Motor neuron (in vitro differentiated cells): ENCODE measurements at regions not wholly inside any gene's neighbourhood (a gene's known extent, or its start where the extent isn't known, plus 50 kb on each side); places are given as distances from the start of the nearest gene placed in this dataset.
"Not testable (repeated sequence)": the region's sequence is repeated elsewhere in the genome, so short reads cannot be mapped to it uniquely, and the experiment has no call there.

Experiments
- ATAC-seq, 8 experiments: fragments of 200-7000 bp; cut with Tn5 transposase; replicated peaks in 6 of 8; 2 replicates each; pipeline ENCODE4 v1.8.0; 2021; ENCODE audit warnings: mild to moderate bottlenecking in 8 of 8, moderate library complexity in 8 of 8
- H3K27ac ChIP-seq, 2 donors: fragments of 250-450 bp; sonication (Bioruptor Pico); 2 replicates each; pipeline ENCODE4 v1.9.0; 2021; ENCODE audit warnings: antibody characterized with exemption in 2 of 2, mild to moderate bottlenecking in 2 of 2, moderate library complexity in 1 of 2
- H3K4me1 ChIP-seq, 2 donors: fragments of 250-450 bp; sonication (Bioruptor Pico); replicated peaks in 1 of 2; 2 replicates each; pipeline ENCODE4 v1.6.1; 2021; ENCODE audit warnings: antibody characterized with exemption in 2 of 2, mild to moderate bottlenecking in 2 of 2, moderate library complexity in 1 of 2
- H3K4me3 ChIP-seq, 5 donors: fragments of 250-450 bp; sonication (Bioruptor Pico); 2 replicates each; pipeline ENCODE4 v1.9.0; 2021; ENCODE audit warnings: antibody characterized with exemption in 5 of 5, mild to moderate bottlenecking in 5 of 5, moderate library complexity in 4 of 5
- WGBS, 10 experiments: fragments of 450-650 bp; shearing (Covaris generic); methylation state at CpG; one replicate each; pipeline ENCODE4 v1.0.0; 2022; 5-methylcytosine and 5-hydroxymethylcytosine counted together
- in situ Hi-C, 9 experiments: fragments of 400-800 bp; cut with MboI; loops; one replicate each; pipeline ENCODE4 v1.15.0; 2021; ENCODE audit warnings: low sequenced_read_pairs in 9 of 9, low pct_unique_long_range_greater_than_20kb in 2 of 9; ENCODE audit not compliant: unreplicated experiment in 9 of 9

DNA sequence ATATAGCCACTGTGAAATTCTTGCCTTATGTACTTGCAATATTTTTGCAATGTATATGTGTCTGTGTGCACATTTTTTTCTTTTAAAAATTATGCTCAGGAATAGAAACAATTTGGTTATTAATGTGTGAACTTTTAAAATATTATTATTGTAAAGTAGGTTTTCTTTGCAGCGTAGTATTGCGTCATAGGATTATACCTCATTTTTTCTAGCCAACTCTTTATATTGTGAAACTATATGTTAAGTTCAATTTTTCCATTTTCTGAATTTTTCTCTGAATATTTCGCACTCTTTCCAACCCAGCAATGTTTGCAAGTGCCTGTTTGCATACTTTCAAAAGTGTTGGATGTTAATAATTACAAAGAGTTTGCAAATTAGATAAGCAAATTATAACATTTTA, 471.6 kb upstream of the LMO3 start:
- whole genome bisulfite sequencing, 10 experiments = 14 to 100% (median 85%) methylated on average over 1 to 3 of the region's 3 CpGs
- Histone ChIP-seq H3K4me1 (peaks cover 0 to 5% of the 10 kb centered on the region in 2 donors), H3K4me3 (no peak overlapping the region), H3K27ac (no peak overlapping the region)
- in situ Hi-C loops = no loop called here
- no peak for ATAC-seq

DNA sequence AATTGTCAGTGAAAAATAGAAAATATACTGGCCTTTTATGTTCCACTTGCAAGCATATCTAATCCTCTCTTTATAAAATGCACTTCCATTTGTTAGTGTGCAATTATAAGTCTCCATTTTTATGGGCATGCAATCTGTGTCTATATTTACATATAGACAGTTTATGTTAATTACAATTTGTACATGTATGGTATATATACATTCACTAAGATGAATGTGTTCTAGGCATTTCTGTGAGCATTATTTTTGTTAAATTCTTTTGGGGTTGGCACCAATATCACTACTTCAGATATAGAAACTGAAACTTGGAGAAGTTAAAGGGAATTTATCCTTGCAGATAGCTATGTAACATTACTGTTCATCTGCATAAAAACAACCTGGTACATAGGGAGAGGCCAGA, 470.8 kb upstream of the LMO3 start:
- H3K27ac ChIP-seq = no peak overlapping the region
- H3K4me3 ChIP-seq = no peak overlapping the region
- ATAC-seq = peak in 1 of 8 experiments; percentile 62
- peaks cover 0 to 5% of the 10 kb centered on the region in 2 donors for H3K4me1 ChIP-seq
- in situ Hi-C loops = no loop called here

DNA sequence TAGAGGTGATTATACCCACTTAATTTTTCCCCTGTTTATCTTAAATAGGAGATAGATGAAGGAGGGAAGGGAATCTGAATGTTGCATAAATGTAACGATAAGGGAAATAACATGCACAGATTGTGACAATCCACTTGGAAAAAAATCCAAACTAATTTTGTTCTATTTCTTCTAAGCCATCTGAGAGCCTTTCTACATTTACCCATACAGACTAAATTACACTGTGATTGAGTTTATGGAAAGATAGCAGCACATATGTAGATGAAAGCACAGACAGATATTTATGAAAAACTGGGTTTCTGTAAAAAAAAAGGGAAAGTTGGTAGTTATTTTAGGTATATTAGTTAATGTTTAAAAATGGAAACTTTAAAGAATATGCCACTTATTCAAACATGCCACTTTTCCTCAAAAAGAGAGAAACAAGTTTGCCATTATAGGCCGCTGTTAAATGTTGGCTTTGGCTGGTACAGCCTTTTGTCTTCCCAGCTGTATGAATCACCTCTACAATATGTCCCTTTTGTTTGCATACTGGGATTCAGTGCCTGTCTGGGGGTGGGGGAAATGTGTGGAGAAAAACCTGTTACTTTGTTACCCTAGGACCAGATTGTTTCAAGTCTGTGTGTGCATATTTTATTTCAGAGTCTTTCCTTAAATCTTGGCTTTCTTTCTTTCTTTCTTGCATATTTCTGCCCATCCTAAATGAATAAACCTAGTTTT, 470.2 kb upstream of the LMO3 start:
- WGBS, 10 experiments = 0 to 93% (median 60%) methylated on average over 1 to 2 of the region's 2 CpGs
- peaks cover 0 to 5% of the 10 kb centered on the region in 2 donors for H3K4me1 ChIP-seq
- in situ Hi-C loops = no loop called here
- no peak overlapping the region for H3K4me3 ChIP-seq
- no peak overlapping the region for H3K27ac ChIP-seq
- ATAC-seq = peak in 6 of 8 experiments; percentile 57 to 87 (median 66)

DNA sequence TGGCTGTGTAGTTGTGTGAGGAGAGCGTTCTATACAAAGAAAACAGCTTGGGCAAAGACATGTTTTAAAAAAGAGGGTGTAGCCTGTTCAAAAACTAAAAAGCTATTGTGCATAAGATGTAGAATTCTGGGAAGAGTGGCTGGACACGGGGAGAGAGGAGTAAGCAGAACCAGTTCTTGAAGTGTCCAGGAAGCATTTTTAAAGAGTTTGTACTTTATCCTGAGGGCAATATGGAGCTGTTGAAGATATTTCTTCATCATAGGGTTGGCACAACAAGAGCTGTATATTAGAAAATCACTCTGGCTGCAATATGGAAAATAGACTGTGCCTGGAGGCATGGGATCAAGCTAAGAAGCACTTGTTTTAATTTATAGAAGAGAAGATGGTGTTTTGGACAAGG, 458.9 kb upstream of the LMO3 start:
- no peaks in the 10 kb centered on the region for H3K4me1 ChIP-seq
- H3K27ac ChIP-seq = no peak overlapping the region
- H3K4me3 ChIP-seq = no peak overlapping the region
- WGBS, 10 experiments = 0 to 94% (median 70%) methylated on average over 1 to 2 of the region's 2 CpGs; no CpG with 5 or more reads in 2 of the 10 experiments
- in situ Hi-C loops = no loop called here
- peak in 1 of 8 experiments; percentile 71 for ATAC-seq

DNA sequence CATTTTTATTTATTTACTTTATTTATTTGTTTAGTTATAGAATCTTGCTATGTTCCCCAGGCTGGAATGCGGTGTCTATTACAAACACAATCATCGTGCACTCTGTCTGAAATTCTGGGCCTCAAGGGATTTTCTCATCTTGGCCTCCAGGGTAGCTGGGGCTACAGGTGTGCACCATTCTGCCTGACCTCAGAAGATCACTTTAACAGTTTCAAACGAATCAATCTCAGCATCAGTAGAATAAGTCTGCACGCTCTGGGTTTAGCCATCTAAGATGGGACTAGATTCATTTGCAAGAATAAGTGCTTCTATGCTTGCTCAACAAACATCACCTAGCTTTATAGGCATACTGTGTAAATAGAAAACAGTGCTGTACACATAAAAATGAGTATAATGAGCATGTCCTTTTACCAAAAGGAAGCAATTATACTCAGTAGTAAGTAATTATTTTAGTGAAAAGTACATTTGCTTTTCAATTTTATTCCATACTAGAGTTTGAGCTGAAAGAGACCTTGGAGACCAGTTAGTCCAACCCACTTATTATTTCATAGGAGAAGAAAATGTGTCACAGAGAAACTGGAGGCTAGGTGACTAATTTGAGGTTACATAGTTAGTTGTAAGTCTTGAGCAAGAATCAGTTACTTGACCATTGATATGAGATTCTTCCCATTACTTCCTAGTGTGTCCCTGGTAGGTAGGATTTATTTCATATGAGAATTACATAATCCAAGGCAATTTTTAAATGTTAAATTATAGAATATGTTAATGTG, 456.5 kb upstream of the LMO3 start:
- no peak overlapping the region for H3K27ac ChIP-seq
- 0 to 100% (median 85%) methylated on average over 1 to 4 of the region's 4 CpGs; no CpG with 5 or more reads in 1 of the 10 experiments for WGBS, 10 experiments
- peak in 1 of 8 experiments; percentile 63 for ATAC-seq

DNA sequence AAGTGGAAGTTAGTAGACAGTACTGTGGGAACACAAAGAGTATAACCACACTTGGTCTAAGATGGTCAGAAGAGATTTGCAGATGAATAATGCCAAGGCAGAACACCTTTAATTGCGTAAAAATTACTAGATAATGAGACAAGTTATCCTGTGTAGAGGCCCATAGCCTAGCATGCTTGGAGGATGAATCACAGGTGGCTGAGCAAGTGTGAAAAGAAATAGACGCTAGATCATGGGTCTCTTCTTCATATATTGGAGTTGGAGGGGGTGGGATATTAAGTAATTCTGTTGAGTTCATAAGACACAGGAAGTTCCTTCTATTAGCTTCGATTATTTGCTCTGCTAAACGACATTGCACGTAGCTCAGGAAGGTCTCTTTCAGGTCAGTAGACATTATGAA, 454.3 kb upstream of the LMO3 start:
- Histone ChIP-seq H3K4me3 (no peak overlapping the region), H3K4me1 (no peaks in the 10 kb centered on the region), H3K27ac (no peak overlapping the region)
- no peak for ATAC-seq
- WGBS, 10 experiments = 0 to 100% (median 76%) methylated on average over 1 to 5 of the region's 5 CpGs; no CpG with 5 or more reads in 1 of the 10 experiments
- in situ Hi-C loops = no loop called here

More for the DNA sequence above, 456.5 kb upstream of the LMO3 start:
- in situ Hi-C loops = no loop called here
- Histone ChIP-seq H3K4me1 (no peaks in the 10 kb centered on the region), H3K4me3 (no peak overlapping the region)

DNA sequence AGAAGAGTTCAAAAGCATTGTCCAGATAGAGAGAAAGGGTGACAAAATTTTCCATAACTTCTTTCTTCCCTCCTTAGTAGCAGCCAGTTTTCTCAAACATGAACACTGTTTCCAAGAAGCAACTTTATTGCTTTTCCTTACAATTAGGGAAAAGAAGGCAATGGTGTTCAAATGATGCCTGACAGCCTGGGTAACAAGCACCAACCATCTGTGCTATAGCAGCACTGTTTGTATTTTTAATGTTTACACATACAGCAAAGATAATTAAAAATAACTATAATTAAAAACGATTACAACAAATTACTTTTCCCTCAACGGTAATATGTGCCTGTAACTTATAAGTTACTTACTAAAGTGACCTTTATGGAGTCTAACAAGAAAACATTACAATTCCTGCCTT, 450.6 kb upstream of the LMO3 start:
- Histone ChIP-seq H3K4me1 (no peaks in the 10 kb centered on the region), H3K4me3 (no peak overlapping the region), H3K27ac (no peak overlapping the region)
- 0 to 100% (median 64%) methylated on average over 1 to 2 of the region's 2 CpGs; no CpG with 5 or more reads in 1 of the 10 experiments for WGBS, 10 experiments
- ATAC-seq = no peak
- in situ Hi-C loops = no loop called here

DNA sequence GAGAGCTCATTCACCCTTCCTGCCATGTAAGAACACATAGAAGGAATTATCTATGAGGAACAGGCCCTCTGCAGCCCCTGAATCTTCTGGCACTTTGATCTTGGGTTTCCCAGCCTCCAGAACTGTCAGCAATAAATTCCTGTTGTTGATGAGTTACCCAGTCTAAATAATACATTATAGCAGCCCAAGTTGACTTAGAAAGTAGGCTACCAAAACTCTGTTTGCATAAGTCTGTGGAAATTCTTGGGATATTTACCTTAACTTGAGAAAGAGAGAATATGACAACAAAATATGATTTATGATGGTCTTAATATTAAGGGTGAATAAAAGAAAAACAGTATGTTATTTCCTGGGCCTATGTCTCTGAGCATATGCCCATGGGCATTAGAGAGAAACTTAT, 433.0 kb upstream of the LMO3 start:
- no peak for ATAC-seq
- H3K27ac ChIP-seq = no peak overlapping the region
- in situ Hi-C loops = no loop called here
- H3K4me1 ChIP-seq = no peaks in the 10 kb centered on the region
- H3K4me3 ChIP-seq = no peak overlapping the region

DNA sequence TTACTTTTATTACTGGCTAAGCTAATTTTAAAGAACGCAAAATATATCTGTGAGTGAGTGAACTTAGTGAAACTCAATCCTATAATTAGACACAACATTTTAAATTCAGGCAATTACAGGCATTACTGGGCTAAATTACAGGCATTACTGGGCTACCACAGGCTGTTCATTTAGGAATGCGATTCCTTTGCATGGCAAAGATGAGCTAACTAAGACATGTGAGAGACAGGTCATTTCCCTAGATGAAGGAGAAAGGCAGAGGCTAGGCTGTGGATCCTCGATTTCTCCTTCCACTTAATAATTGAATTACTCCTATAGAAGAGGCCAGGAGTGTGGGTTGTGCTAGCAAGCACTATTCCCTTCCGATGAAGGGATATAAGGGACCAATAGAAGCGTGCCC, 429.4 kb upstream of the LMO3 start:
- ATAC-seq = no peak
- WGBS, 10 experiments = 9 to 100% (median 80%) methylated on average over 1 to 4 of the region's 5 CpGs; no CpG with 5 or more reads in 1 of the 10 experiments
- in situ Hi-C loops = no loop called here
- no peak overlapping the region for H3K27ac ChIP-seq
- no peak overlapping the region for H3K4me3 ChIP-seq
- H3K4me1 ChIP-seq = no peaks in the 10 kb centered on the region

DNA sequence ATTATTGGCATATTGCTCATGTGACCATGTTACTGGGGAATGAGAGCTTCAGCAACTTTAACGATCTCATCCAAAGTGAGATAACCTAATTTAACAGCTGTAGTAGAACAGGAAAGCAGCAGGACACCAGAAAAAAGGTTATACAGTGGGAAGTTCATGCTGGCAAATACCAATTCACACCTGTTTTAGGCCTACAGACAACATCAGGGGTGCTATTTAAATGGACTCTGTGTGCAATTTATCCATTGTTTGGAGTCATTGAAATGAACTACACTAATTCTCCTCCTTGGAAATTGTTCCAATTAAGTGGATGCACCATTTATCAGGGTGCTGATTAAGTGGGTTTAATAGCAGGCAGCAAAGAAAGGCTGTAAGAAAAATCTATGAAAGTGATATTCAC, 424.4 kb upstream of the LMO3 start:
- no peaks in the 10 kb centered on the region for H3K4me1 ChIP-seq
- H3K4me3 ChIP-seq = no peak overlapping the region
- WGBS, 10 experiments = 0 to 43% (median 17%) methylated on average over 1 of the region's 1 CpG; no CpG with 5 or more reads in 4 of the 10 experiments
- no peak overlapping the region for H3K27ac ChIP-seq
- in situ Hi-C loops = no loop called here
- no peak for ATAC-seq

DNA sequence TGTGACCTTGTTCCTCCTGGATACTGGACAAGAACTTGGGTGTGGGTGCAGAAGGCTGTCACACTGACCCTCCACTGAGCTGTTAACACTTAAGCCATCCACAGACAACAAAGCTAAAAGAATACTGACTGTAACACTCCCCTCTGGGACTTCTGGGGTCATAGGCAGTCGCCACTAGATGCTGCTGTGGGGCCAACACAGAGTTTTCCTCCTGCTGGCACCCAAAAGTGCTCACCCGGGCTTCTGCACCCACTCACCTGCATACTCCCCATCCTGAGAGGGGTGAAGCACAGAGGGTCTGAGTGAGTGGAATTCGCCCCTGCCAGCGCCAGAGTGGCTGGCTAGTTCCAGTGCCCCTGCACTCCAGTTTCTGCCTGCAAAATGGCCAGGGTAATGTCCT, 422.4 kb upstream of the LMO3 start:
- in situ Hi-C loops = no loop called here
- Histone ChIP-seq H3K4me3 (no peak overlapping the region), H3K4me1 (no peaks in the 10 kb centered on the region), H3K27ac (no peak overlapping the region)
- WGBS, 10 experiments = 73 to 100% (median 80%) methylated on average over 1 to 3 of the region's 4 CpGs; no CpG with 5 or more reads in 7 of the 10 experiments
- ATAC-seq = no peak

DNA sequence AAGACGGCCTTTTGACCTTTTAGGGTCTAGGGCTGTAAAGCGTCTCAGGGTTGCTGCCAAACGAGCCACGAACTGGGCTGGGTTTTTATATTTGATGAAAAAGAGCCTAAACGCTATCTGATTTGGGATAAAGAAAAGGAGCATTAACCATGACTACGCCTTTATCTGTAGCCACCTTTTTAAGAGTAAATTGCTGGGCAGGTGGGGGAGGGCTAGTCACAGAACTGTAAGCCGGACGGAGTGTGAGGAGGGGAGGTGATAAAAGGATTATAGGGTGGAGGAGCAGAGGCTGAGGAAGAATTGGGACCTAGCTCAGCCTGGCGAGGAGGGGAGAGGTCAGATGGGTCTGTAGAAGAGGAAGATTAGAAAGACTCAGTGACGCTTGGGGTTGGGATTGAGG, 419.5 kb upstream of the LMO3 start:
- ATAC-seq, H3K4me3 ChIP-seq, H3K27ac ChIP-seq, H3K4me1 ChIP-seq, in situ Hi-C loops: not testable (repeated sequence)
- WGBS, 10 experiments = 0 to 81% (median 80%) methylated on average over 1 to 6 of the region's 10 CpGs; no CpG with 5 or more reads in 6 of the 10 experiments

DNA sequence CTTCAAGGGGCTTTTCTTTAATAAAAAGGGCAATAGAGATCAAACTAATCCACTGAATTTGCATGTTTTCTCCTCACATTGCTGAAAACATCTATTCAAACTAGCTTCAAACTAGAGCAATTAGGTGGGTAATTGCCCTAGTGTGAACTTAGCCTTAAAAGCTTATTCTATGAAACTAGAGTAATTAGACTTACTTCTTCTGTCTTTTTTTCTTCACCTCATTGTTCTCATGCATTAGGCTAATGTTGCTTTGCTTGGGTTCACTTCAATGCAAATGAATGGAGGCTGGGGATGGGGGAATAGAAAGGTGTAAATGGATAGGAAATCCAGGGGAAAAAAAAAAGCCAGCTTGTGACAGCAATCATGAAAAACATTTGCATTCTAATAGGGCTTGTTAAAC, 414.8 kb upstream of the LMO3 start:
- in situ Hi-C loops = no loop called here
- peak in 4 of 8 experiments; percentile 72 to 86 (median 80) for ATAC-seq
- Histone ChIP-seq H3K4me3 (no peak overlapping the region), H3K27ac (no peak overlapping the region), H3K4me1 (peaks cover 0 to 10% of the 10 kb centered on the region in 2 donors)

DNA sequence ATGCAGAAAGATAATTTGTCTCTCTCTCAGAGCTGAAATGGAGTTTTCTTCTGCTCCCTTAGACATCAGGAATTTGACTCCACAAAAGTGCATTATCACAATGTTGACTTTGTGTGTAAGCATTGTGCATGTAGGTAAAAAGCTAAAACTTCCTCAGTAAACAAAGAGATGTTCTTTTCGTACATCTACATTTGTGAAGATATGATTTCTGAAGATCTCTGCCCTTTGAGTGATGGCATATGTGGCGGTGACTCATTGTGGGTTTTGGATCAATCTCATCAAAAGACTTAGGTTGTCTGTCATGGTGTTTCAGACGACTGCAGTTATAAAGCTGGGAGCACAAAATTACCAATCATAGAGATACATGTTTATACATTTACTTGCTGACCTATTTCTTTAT, 411.4 kb upstream of the LMO3 start:
- WGBS, 10 experiments = 13 to 92% (median 75%) methylated on average over 1 to 3 of the region's 3 CpGs; no CpG with 5 or more reads in 1 of the 10 experiments
- H3K27ac ChIP-seq = no peak overlapping the region
- H3K4me1 ChIP-seq = peaks cover 0 to 10% of the 10 kb centered on the region in 2 donors
- ATAC-seq = no peak
- no peak overlapping the region for H3K4me3 ChIP-seq
- in situ Hi-C loops = no loop called here
